ENCODE measurements at regions not wholly inside any gene's neighbourhood (a gene's known extent, or its start where the extent isn't known, plus 50 kb on each side); places are given as distances from the start of the nearest gene placed in this dataset.

- no peaks in the 10 kb centered on the region for H3K27me3 ChIP-seq (ENCODE audit: insufficient read depth)
- no peak overlapping the region for H3K27ac Mint-ChIP-seq
- no peaks in the 10 kb centered on the region for H4K20me1 ChIP-seq (replicated peaks; ENCODE audit: insufficient read depth)
- no peaks in the 10 kb centered on the region for H3F3A ChIP-seq (replicated peaks; ENCODE audit: low read depth)
- no peak overlapping the region for H3K27ac ChIP-seq (ENCODE audit: low read depth)
- no peak overlapping the region for H3K4me3 Mint-ChIP-seq
- no peak overlapping the region for H2AFZ ChIP-seq
- no peaks in the 10 kb centered on the region; the same call in 2 of the 3 replicates for H3K4me1 Mint-ChIP-seq
- no peaks in the 10 kb centered on the region for H3K9me2 ChIP-seq (ENCODE audit: insufficient read depth)
- H3K4me3 ChIP-seq, result no peak overlapping the region
- ATAC-seq, result no peak
- H3K36me3 ChIP-seq (ENCODE audit: insufficient read depth), result no peaks in the 10 kb centered on the region
- no peak for DNase-seq (ENCODE audit: low spot score)
- no peaks in the 10 kb centered on the region for H3K4me1 ChIP-seq (ENCODE audit: insufficient read depth)
- no peaks in the 10 kb centered on the region for H3K79me2 ChIP-seq (replicated peaks; ENCODE audit: insufficient read depth)
- TF ChIP-seq STAT1 (IDR thresholded peaks at IDR 0.05; ENCODE audit: unreplicated experiment) (no peak), NANOG (IDR thresholded peaks at IDR 0.05; ENCODE audit: borderline replicate concordance) (no peak), CTCF (conservative IDR thresholded peaks at IDR 0.05; ENCODE audit: low read depth in 2 of 2) (no peak), ZNF114 (CRISPR knock-in tag; IDR thresholded peaks at IDR 0.05) (no peak), EZH2phosphoT487 (IDR thresholded peaks at IDR 0.05; ENCODE audit: unreplicated experiment) (no peak), ETS1 (IDR thresholded peaks at IDR 0.05) (no peak)
- no peaks in the 10 kb centered on the region for H3K27me3 Mint-ChIP-seq (ENCODE audit: insufficient read depth, low read depth, poor library complexity)
- no peaks in the 10 kb centered on the region for H3K9me3 Mint-ChIP-seq
- no peak overlapping the region for H3K4me2 ChIP-seq
- H3K36me3 Mint-ChIP-seq (ENCODE audit: low read depth), result no peaks in the 10 kb centered on the region
Measured at GRCh38 chr13:83178008-83178407, 704.3 kb downstream of the SLITRK1 start.

GRCh38 chr13:83168590-83168989 is 713.7 kb downstream of the SLITRK1 start:
- Histone ChIP-seq H3K4me2 (no peak overlapping the region), H3F3A (replicated peaks; ENCODE audit: low read depth) (no peaks in the 10 kb centered on the region), H3K9me2 (ENCODE audit: insufficient read depth) (no peaks in the 10 kb centered on the region; the same call in 1 of the 2 replicates), H3K27ac (ENCODE audit: low read depth) (no peak overlapping the region), H3K27me3 (ENCODE audit: insufficient read depth) (no peaks in the 10 kb centered on the region), H3K36me3 (ENCODE audit: insufficient read depth) (no peaks in the 10 kb centered on the region), H2AFZ (no peak overlapping the region), H3K79me2 (replicated peaks; ENCODE audit: insufficient read depth) (no peaks in the 10 kb centered on the region), H4K20me1 (replicated peaks; ENCODE audit: insufficient read depth) (no peaks in the 10 kb centered on the region), H3K4me3 (no peak overlapping the region), H3K4me1 (ENCODE audit: insufficient read depth) (no peaks in the 10 kb centered on the region)
- no peak for ATAC-seq
- Mint-ChIP-seq H3K4me3 (no peak overlapping the region), H3K27ac (no peak overlapping the region), H3K36me3 (ENCODE audit: low read depth) (peaks cover 9% of the 10 kb centered on the region; the same call in 2 of the 3 replicates), H3K9me3 (peaks cover 23% of the 10 kb centered on the region; the same call in 2 of the 3 replicates), H3K27me3 (ENCODE audit: insufficient read depth, low read depth, poor library complexity) (no peaks in the 10 kb centered on the region), H3K4me1 (no peaks in the 10 kb centered on the region)
- TF ChIP-seq ZNF114 (CRISPR knock-in tag; IDR thresholded peaks at IDR 0.05) (no peak), ZNF331 (CRISPR knock-in tag; IDR thresholded peaks at IDR 0.05; ENCODE audit: low read depth) (no peak), POLR2AphosphoS5 (IDR thresholded peaks at IDR 0.05; ENCODE audit: low read depth) (no peak), CREB1 (CRISPR knock-in tag; IDR thresholded peaks at IDR 0.05; ENCODE audit: low read depth) (no peak), NANOG (IDR thresholded peaks at IDR 0.05; ENCODE audit: borderline replicate concordance) (no peak), EZH2phosphoT487 (IDR thresholded peaks at IDR 0.05; ENCODE audit: unreplicated experiment) (no peak), STAT1 (IDR thresholded peaks at IDR 0.05; ENCODE audit: unreplicated experiment) (no peak), JUNB (IDR thresholded peaks at IDR 0.05; ENCODE audit: unreplicated experiment) (no peak), ZNF462 (CRISPR knock-in tag; IDR thresholded peaks at IDR 0.05) (no peak), ETS1 (IDR thresholded peaks at IDR 0.05) (no peak)
- DNase-seq (ENCODE audit: low spot score), result no peak
